D341Med (cell line): ENCODE measurements at regions not wholly inside any gene's neighbourhood (a gene's known extent, or its start where the extent isn't known, plus 50 kb on each side); places are given as distances from the start of the nearest gene placed in this dataset.

Experiments
- DNase-seq: peaks from one replicate; pipeline ENCODE4 v3.0.0; 2012; ENCODE audit warnings: low spot score

GRCh38 chr1:199287206-199287605 lies 648.4 kb downstream of the PTPRC start:
- no peak for DNase-seq

GRCh38 chr1:199287647-199288046 lies 648.8 kb downstream of the PTPRC start:
- no peak for DNase-seq

- no peak for DNase-seq
These were observed 651.3 kb downstream of the PTPRC start for GRCh38 chr1:199290186-199290585.

- DNase-seq: no peak
These were observed 652.3 kb downstream of the PTPRC start for GRCh38 chr1:199291022-199291740.

GRCh38 chr1:199292896-199293295 lies 654.1 kb downstream of the PTPRC start:
- DNase-seq: no peak

GRCh38 chr1:199295107-199295506 lies 656.3 kb downstream of the PTPRC start:
- DNase-seq: no peak

- no peak for DNase-seq
These were observed 658.3 kb downstream of the PTPRC start for GRCh38 chr1:199297174-199297573.

GRCh38 chr1:199297887-199298286 lies 659.0 kb downstream of the PTPRC start:
- no peak for DNase-seq

- no peak for DNase-seq
These were observed 660.0 kb downstream of the PTPRC start for GRCh38 chr1:199298825-199299224.

GRCh38 chr1:199301472-199302217 lies 662.8 kb downstream of the PTPRC start:
- no peak for DNase-seq

GRCh38 chr1:199302554-199302953 lies 663.7 kb downstream of the PTPRC start:
- DNase-seq: no peak

- DNase-seq: no peak
These were observed 664.2 kb downstream of the PTPRC start for GRCh38 chr1:199303035-199303434.

- no peak for DNase-seq
These were observed 666.2 kb downstream of the PTPRC start for GRCh38 chr1:199305053-199305452.

GRCh38 chr1:199307496-199308264 lies 668.8 kb downstream of the PTPRC start:
- DNase-seq: no peak

GRCh38 chr1:199308349-199308846 lies 669.6 kb downstream of the PTPRC start:
- DNase-seq: no peak

GRCh38 chr1:199310708-199311107 lies 671.9 kb downstream of the PTPRC start:
- no peak for DNase-seq

GRCh38 chr1:199311478-199312262 lies 672.8 kb downstream of the PTPRC start:
- no peak for DNase-seq

GRCh38 chr1:199312626-199313025 lies 673.8 kb downstream of the PTPRC start:
- DNase-seq: no peak

- no peak for DNase-seq
These were observed 674.6 kb downstream of the PTPRC start for GRCh38 chr1:199313444-199313843.

- no peak for DNase-seq
These were observed 680.5 kb downstream of the PTPRC start for GRCh38 chr1:199319341-199319740.

GRCh38 chr1:199322278-199322677 lies 683.4 kb downstream of the PTPRC start:
- DNase-seq: no peak

- no peak for DNase-seq
These were observed 694.3 kb upstream of the NR5A2 start for GRCh38 chr1:199333180-199333579.
